Heart left ventricle (tissue), 16 donors: ENCODE measurements at regions not wholly inside any gene's neighbourhood (a gene's known extent, or its start where the extent isn't known, plus 50 kb on each side); places are given as distances from the start of the nearest gene placed in this dataset.
A peak's percentile ranks its signal among the peaks of the same experiment; 100 is the strongest.

ENCODE experiments used
- ATAC-seq, 4 donors: fragments of 200-7000 bp; cut with Tn5 transposase; one replicate each; pipeline ENCODE4 v1.9.1; 2020 to 2022; ENCODE audit warnings: moderate library complexity in 4 of 4, mild to moderate bottlenecking in 3 of 4, moderate number of reproducible peaks in 1 of 4
- DNase-seq, 5 donors: peaks; one replicate each; pipeline ENCODE4 v3.0.0-alpha.2; 2020
- H3K27ac ChIP-seq, 12 donors: fragments of 200-600 bp; sonication (generic) in 4 of 12; one replicate each; pipeline versions ENCODE4 v1.5.0 to v1.8.0; 2016 to 2022; ENCODE audit warnings: mild to moderate bottlenecking in 2 of 12
- H3K27me3 ChIP-seq, 9 donors: fragments of 200-600 bp; sonication (generic) in 2 of 9; one replicate each; pipeline versions ENCODE4 v1.5.1 to v1.8.0; 2016 to 2022; ENCODE audit warnings: mild to moderate bottlenecking in 3 of 9
- H3K36me3 ChIP-seq, 9 donors: fragments of 200-600 bp; sonication (generic) in 2 of 9; one replicate each; pipeline versions ENCODE4 v1.5.0 to v1.8.0; 2018 to 2022; ENCODE audit warnings: mild to moderate bottlenecking in 2 of 9
- H3K4me1 ChIP-seq, 12 donors: fragments of 200-600 bp; sonication (generic) in 4 of 12; one replicate each; pipeline versions ENCODE4 v1.5.0 to v1.8.0; 2016 to 2022; ENCODE audit warnings: mild to moderate bottlenecking in 3 of 12
- H3K4me3 ChIP-seq, 12 donors: fragments of 200-600 bp; sonication (generic) in 4 of 12; one replicate each; pipeline versions ENCODE4 v1.5.0 to v1.8.0; 2017 to 2022; ENCODE audit warnings: mild to moderate bottlenecking in 9 of 12, moderate library complexity in 4 of 12
- H3K9me3 ChIP-seq, 12 donors: fragments of 200-600 bp; sonication (generic) in 4 of 12; one replicate each; pipeline versions ENCODE4 v1.5.0 to v1.8.0; 2016 to 2022; ENCODE audit warnings: mild to moderate bottlenecking in 1 of 12
- POLR2A ChIP-seq, 2 donors: fragments of 450-650 bp; IDR thresholded peaks; one replicate each; pipeline ENCODE4 v1.6.1; 2017; ENCODE audit warnings: antibody characterized with exemption in 2 of 2, mild to moderate bottlenecking in 2 of 2, moderate library complexity in 2 of 2
- WGBS, 4 donors: extraction: QIAGEN DNeasy Blood & Tissue Kit in 2 of 4; methylation state at CpG; one replicate each; pipeline versions ENCODE4 v1.1.5 to v1.1.7; 2013 to 2018; 5-methylcytosine and 5-hydroxymethylcytosine counted together
- intact Hi-C, 10 donors: fragments of 100-400 bp; cut with DNase I; formaldehyde crosslinking; loops; one replicate each; pipeline versions ENCODE4 v1.11.1 to v1.14.2; 2022
- TF ChIP-seq, protein P1 (sequence below), 12 donors: fragments of 200-600 bp; sonication (generic) in 4 of 12; IDR thresholded peaks; one replicate each; pipeline versions ENCODE4 v1.5.0 to v1.8.0; 2018 to 2022; ENCODE audit warnings: antibody characterized with exemption in 12 of 12, mild to moderate bottlenecking in 5 of 12
- donor health status: ischemic (EF 13 %, LVEDD 7.1; RV severe dilation, severe dysfunction).
- donor health status: healthy with polysubstance abuse.
- donor health status: DM: no; HTN: yes; CAD: no.
- donor health status: DM: no; HTN: no; CAD: no.
- donor health status: ischemic (EF 25% LVEDD 6.9; RV normal size, moderate dysfunction).
- donor health status: ischemic (EF 25% LVEDD 5.7; RV mildly dilated, moderate dysfunction).
- donor health status: healthy.
- donor health status: DM: yes; HTN: yes; CAD: no.
- donor health status: ischemic (EF 35%, LVEDD 5.7; RV mildly dilated, moderate dysfunction).
- donor health status: nonischemic (EF 11% LVEDD 7.7; RV severe dilation, severe dysfunction).
- donor health status: DM: yes; HTN: yes; CAD: no.
- donor health status: PGD.
- donor health status: ischemic (EF 29% LVEDD 5.4; RV normal size, mild dysfunction).
- donor health status: nonischemic (EF 23%, LVEDD 6.1; RV moderate dilation, normal function).

DNA sequence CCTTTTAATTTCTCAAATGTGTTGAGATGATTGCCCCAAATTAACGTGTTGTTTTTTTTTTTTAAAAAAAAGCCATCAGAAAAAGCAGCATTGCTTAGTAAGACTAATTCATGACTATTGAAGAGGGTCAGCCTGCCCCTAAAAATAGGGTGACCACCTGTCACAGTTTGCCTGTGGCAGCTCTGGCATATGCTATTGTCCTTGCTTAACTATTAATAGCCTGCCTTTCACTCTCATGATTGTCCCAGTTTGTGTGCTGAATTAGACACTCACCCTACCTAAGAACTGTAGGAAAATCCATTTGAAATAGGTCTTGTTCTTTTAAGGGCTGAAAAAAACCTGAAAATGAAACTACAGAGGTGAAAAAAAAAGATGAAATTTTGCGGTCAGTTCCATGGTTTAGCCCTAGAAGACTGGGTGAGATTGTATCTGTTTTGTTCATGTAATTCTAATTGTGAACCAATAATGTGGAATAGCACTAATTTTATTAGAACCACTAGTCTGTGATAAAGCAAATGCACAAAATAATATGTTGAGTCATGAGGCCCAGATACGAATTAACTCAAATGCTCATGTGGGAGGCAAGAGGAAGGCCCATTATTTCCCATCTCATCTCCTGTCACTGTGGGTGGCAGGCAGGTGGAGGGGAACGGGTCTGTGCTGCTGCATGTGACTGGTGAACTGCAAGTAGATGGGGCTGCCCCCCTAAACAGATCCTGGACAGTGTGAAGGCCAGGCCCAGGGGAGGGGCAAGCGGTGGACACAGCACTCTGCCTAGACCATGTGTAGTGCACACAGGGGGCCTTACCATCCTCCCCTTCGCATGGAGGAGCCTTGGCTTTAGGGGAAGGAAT, 265.4 kb upstream of the NFE2L3 start:
- Histone ChIP-seq H3K27me3 (peaks cover 0 to 72% (median 13%) of the 10 kb centered on the region in 9 donors), H3K9me3 (no peaks in the 10 kb centered on the region), H3K4me3 (no peak overlapping the region), H3K4me1 (no peaks in the 10 kb centered on the region), H3K36me3 (no peaks in the 10 kb centered on the region), H3K27ac (no peak overlapping the region)
- TF ChIP-seq POLR2A (IDR thresholded peaks at IDR 0.05): no peak
- TF ChIP-seq, protein P1, sequence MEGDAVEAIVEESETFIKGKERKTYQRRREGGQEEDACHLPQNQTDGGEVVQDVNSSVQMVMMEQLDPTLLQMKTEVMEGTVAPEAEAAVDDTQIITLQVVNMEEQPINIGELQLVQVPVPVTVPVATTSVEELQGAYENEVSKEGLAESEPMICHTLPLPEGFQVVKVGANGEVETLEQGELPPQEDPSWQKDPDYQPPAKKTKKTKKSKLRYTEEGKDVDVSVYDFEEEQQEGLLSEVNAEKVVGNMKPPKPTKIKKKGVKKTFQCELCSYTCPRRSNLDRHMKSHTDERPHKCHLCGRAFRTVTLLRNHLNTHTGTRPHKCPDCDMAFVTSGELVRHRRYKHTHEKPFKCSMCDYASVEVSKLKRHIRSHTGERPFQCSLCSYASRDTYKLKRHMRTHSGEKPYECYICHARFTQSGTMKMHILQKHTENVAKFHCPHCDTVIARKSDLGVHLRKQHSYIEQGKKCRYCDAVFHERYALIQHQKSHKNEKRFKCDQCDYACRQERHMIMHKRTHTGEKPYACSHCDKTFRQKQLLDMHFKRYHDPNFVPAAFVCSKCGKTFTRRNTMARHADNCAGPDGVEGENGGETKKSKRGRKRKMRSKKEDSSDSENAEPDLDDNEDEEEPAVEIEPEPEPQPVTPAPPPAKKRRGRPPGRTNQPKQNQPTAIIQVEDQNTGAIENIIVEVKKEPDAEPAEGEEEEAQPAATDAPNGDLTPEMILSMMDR (IDR thresholded peaks at IDR 0.05): no peak
- peak in 3 of 4 donors; percentile 57 to 75 (median 68) for ATAC-seq
- intact Hi-C loops: loop anchor here in 1 of 10 donors (10.0 kb wide), 1 partner anchor 1278 kb away; the partner anchor contains the start of gene HOXA9
- WGBS, 4 donors: 61 to 67% (median 65%) methylated on average over 6 of the region's 6 CpGs
- DNase-seq: no peak

DNA sequence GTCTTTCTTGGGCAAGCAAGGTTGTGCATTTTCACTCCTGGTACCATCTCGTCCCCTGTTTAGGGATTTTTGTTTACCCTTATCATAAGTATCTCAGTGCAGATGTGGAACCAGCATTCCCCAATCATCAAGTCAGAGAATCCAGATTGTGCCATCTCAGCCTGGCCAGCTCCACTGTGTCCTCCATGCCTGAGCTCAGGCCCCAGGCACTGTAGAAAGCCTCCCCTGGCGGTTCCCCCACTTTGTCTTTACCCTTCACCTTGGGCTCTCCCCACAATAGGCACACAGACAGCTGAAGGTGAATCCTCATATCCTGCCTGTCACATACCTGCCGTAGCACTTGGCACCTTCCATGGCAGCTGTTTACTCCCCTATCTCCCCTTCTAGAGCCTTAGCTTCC, 264.7 kb upstream of the NFE2L3 start:
- no peaks in the 10 kb centered on the region for H3K4me1 ChIP-seq
- H3K27ac ChIP-seq: no peak overlapping the region
- WGBS, 4 donors: 61 to 82% (median 71%) methylated on average over 3 of the region's 3 CpGs
- TF ChIP-seq POLR2A (IDR thresholded peaks at IDR 0.05): no peak
- TF ChIP-seq, protein P1 (IDR thresholded peaks at IDR 0.05): no peak
- no peak for ATAC-seq
- H3K27me3 ChIP-seq: peaks cover 0 to 70% (median 7%) of the 10 kb centered on the region in 9 donors
- H3K9me3 ChIP-seq: no peaks in the 10 kb centered on the region
- no peak for DNase-seq
- no peak overlapping the region for H3K4me3 ChIP-seq
- intact Hi-C loops: loop anchor here in 1 of 10 donors (10.0 kb wide), 1 partner anchor 1278 kb away; the partner anchor contains the start of gene HOXA9
- no peaks in the 10 kb centered on the region for H3K36me3 ChIP-seq

DNA sequence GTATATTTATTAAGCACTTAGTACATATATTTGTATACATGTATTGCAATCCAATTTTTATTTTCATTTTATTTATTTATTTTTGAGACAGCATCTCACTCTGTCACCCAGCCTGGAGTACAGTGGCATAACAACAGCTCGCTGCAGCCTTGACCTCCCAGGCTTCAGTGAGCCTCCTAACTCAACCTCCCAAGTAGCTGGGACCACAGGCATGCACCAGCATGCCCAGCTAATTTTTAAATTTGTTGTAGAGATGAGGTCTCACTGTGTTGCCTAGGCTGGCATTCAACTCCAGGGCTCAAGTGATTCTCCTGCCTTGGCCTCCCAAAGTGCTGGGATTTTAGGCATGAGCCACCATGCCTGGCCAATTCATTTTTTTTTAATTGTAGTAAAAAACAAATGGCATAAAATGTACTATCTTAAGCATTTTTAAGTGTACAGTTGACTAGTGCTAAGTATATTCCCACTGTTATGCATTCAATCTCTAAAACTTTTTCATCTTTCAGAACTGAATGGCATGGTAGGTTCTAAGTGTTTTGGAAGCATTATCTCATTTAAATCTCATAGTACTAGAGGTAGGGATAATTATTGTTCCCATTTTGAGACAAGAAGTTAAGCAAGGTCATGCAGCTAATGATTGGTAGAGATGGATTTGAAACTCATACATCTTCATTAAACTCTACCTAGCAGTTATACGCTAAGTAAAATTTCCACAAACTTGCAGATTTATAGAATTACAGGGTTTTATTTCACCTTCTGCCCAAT, 264.0 kb upstream of the NFE2L3 start:
- DNase-seq: no peak
- H3K27ac ChIP-seq: no peak overlapping the region
- H3K4me1 ChIP-seq: no peaks in the 10 kb centered on the region
- intact Hi-C loops: loop anchor here in 1 of 10 donors (10.0 kb wide), 1 partner anchor 1277 kb away; the partner anchor contains the start of gene HOXA9
- TF ChIP-seq, protein P1 (IDR thresholded peaks at IDR 0.05): no peak
- TF ChIP-seq POLR2A (IDR thresholded peaks at IDR 0.05): no peak
- ATAC-seq: no peak
- no peak overlapping the region for H3K4me3 ChIP-seq
- no peaks in the 10 kb centered on the region for H3K36me3 ChIP-seq
- H3K27me3 ChIP-seq: peaks cover 0 to 64% (median 4%) of the 10 kb centered on the region in 9 donors
- 94 to 99% (median 97%) methylated on average over 2 of the region's 2 CpGs for WGBS, 4 donors
- H3K9me3 ChIP-seq: no peaks in the 10 kb centered on the region

DNA sequence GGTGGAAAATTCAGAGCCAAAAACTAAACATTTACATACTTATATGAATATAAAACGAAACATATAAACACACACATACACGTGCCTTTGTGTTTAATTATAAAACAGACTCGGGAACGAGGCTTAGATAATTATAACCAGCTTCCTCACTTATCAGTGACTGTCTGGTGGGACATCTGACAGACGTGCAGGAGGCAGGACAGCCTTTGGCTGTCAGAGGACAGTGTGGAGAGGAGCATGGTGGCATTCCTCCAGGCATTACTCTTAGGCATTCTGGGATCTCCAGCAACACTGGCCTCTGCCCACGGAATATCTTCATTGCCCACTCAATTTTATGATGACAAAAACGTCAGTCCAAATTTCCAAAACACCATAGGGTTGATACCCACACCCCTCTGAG, 262.2 kb upstream of the NFE2L3 start:
- WGBS, 4 donors: 13 to 28% (median 16%) methylated on average over 7 of the region's 7 CpGs
- peaks cover 0 to 61% (median 10%) of the 10 kb centered on the region in 9 donors for H3K27me3 ChIP-seq
- no peak overlapping the region for H3K27ac ChIP-seq
- TF ChIP-seq, protein P1 (IDR thresholded peaks at IDR 0.05): no peak
- TF ChIP-seq POLR2A (IDR thresholded peaks at IDR 0.05): no peak
- no peaks in the 10 kb centered on the region for H3K36me3 ChIP-seq
- ATAC-seq: peak in 2 of 4 donors; percentile 51 to 59
- no peak overlapping the region for H3K4me3 ChIP-seq
- intact Hi-C loops: loop anchor here (2.0 to 10.0 kb wide), 12 partner anchors 171 to 1275 kb away; partner anchors contain the start of genes HOXA9 (in 4 of the 10), CBX3 (in 2 of the 10), HNRNPA2B1 (in 2 of the 10) and HOXA3 (in 2 of the 10)
- H3K4me1 ChIP-seq: peaks cover 0 to 7% (median under 1%) of the 10 kb centered on the region in 12 donors
- H3K9me3 ChIP-seq: no peaks in the 10 kb centered on the region
- peak in 1 of 5 donors; percentile 36 for DNase-seq
